HEK293 (cell line): ENCODE measurements at regions not wholly inside any gene's neighbourhood (a gene's known extent, or its start where the extent isn't known, plus 50 kb on each side); places are given as distances from the start of the nearest gene placed in this dataset.

Source experiments
- CTCF ChIA-PET: fragments of 350-600 bp; formaldehyde crosslinking; extraction: SDS; loops from one replicate; lab custom pipeline; 2021; ENCODE audit warnings: antibody characterized with exemption; lab: Yijun Ruan, JAX
- POLR2A ChIA-PET: fragments of 300-600 bp; formaldehyde crosslinking; extraction: SDS; loops from one replicate; lab custom pipeline; 2020; ENCODE audit warnings: antibody characterized with exemption, inconsistent platforms; lab: Yijun Ruan, JAX
- H3K27ac ChIP-seq: fragments of 200-500 bp; sonication (Bioruptor generic); 2 replicates; pipeline ENCODE4 v1.5.1; 2014; ENCODE audit warnings: low read depth, low read length, control low read depth, inconsistent platforms; ENCODE audit errors: extremely low read depth
- H3K36me3 ChIP-seq, 2 experiments: fragments of 200-500 bp in 1 of 2; sonication (Bioruptor generic) in 1 of 2; 1 replicate in 1 of 2; 2 replicates in 1 of 2; pipeline ENCODE4 v1.5.1; 2014 to 2017; ENCODE audit warnings: inconsistent platforms in 2 of 2, low read length in 2 of 2; ENCODE audit not compliant: control insufficient read depth in 2 of 2, insufficient read depth in 1 of 2
- H3K4me1 ChIP-seq: fragments of 200-500 bp; sonication (Bioruptor generic); 2 replicates; pipeline ENCODE4 v1.5.1; 2014; ENCODE audit warnings: mild to moderate bottlenecking, low read length, inconsistent platforms; ENCODE audit not compliant: control insufficient read depth, insufficient read depth
- H3K4me3 ChIP-seq: 2 replicates; pipeline ENCODE4 v1.5.1; 2011; ENCODE audit warnings: low read depth, mild to moderate bottlenecking, control low read depth, low read length, moderate library complexity
- H3K9me3 ChIP-seq: fragments of 200-500 bp; sonication (Bioruptor generic); 2 replicates; pipeline ENCODE4 v1.5.1; 2014; ENCODE audit warnings: low read depth, low read length, inconsistent platforms; ENCODE audit not compliant: control insufficient read depth, insufficient read depth
- AEBP2 ChIP-seq: fragments of 450-650 bp; formaldehyde crosslinking; IDR thresholded peaks from 2 replicates; pipeline ENCODE4 v1.5.1; 2016; ENCODE audit warnings: missing biosample characterization, missing genetic modification characterization, borderline replicate concordance
- GLI2 ChIP-seq: fragments of 450-650 bp; formaldehyde crosslinking; IDR thresholded peaks from 2 replicates; pipeline ENCODE4; 2017; ENCODE audit warnings: missing biosample characterization, missing genetic modification characterization, low read depth, borderline replicate concordance
- KLF10 ChIP-seq: fragments of 450-650 bp; IDR thresholded peaks from 2 replicates; pipeline ENCODE4 v1.5.1; 2018; ENCODE audit warnings: missing biosample characterization, mild to moderate bottlenecking, missing genetic modification characterization
- KLF16 ChIP-seq: fragments of 450-650 bp; formaldehyde crosslinking; IDR thresholded peaks from 2 replicates; pipeline ENCODE4 v1.5.1; 2017; ENCODE audit warnings: missing biosample characterization, missing genetic modification characterization
- ZNF184 ChIP-seq: fragments of 450-650 bp; IDR thresholded peaks from 2 replicates; pipeline ENCODE4 v1.5.1; 2018; ENCODE audit warnings: missing biosample characterization, mild to moderate bottlenecking, missing genetic modification characterization
- ZNF214 ChIP-seq: fragments of 450-650 bp; formaldehyde crosslinking; IDR thresholded peaks from 2 replicates; pipeline ENCODE4 v1.5.1; 2017; ENCODE audit warnings: missing biosample characterization, mild to moderate bottlenecking, missing genetic modification characterization, borderline replicate concordance
- ZNF449 ChIP-seq: fragments of 450-650 bp; formaldehyde crosslinking; IDR thresholded peaks from 2 replicates; pipeline ENCODE4 v1.5.1; 2017; ENCODE audit warnings: missing biosample characterization, mild to moderate bottlenecking, missing genetic modification characterization, moderate library complexity
- ZNF518A ChIP-seq: fragments of 450-650 bp; formaldehyde crosslinking; conservative IDR thresholded peaks from 2 replicates; pipeline ENCODE4 v1.5.1; 2016; ENCODE audit warnings: low read depth, missing biosample characterization, missing genetic modification characterization
- ZNF561 ChIP-seq: fragments of 450-650 bp; IDR thresholded peaks from 2 replicates; pipeline ENCODE4 v1.5.1; 2018; ENCODE audit warnings: missing biosample characterization, missing genetic modification characterization, borderline replicate concordance

- no peaks in the 10 kb centered on the region for H3K36me3 ChIP-seq
- ChIA-PET CTCF (interaction anchor here (3.0 kb wide), 1 partner anchor 19 kb away, joined by 16 read pairs; no protein-coding TSS in a partner anchor), POLR2A (no interaction called here)
- no peaks in the 10 kb centered on the region for H3K9me3 ChIP-seq
- no peak overlapping the region for H3K27ac ChIP-seq
- H3K4me1 ChIP-seq, result no peaks in the 10 kb centered on the region
- H3K4me3 ChIP-seq, result no peak overlapping the region
- TF ChIP-seq ZNF184 (tag by site-specific recombination) (no peak), AEBP2 (tag by site-specific recombination) (no peak), ZNF518A (tag by site-specific recombination) (no peak), ZNF561 (tag by site-specific recombination) (no peak)
- TF ChIP-seq, all 188 proteins: peak for 0
These were observed 317.5 kb upstream of the IGF1R start for GRCh38 chr15:98330692-98331435.

- ChIA-PET CTCF (interaction anchor here (3.0 kb wide), 1 partner anchor 20 kb away, joined by 16 read pairs; no protein-coding TSS in a partner anchor), POLR2A (no interaction called here)
- TF ChIP-seq ZNF449 (tag by site-specific recombination), result no peak
- no peak for TF ChIP-seq ZNF214 (tag by site-specific recombination)
- TF ChIP-seq KLF16, result no peak
- no peak for TF ChIP-seq GLI2 (tag by site-specific recombination)
- Histone ChIP-seq H3K9me3 (no peaks in the 10 kb centered on the region), H3K4me3 (no peak overlapping the region), H3K4me1 (no peaks in the 10 kb centered on the region), H3K36me3 (no peaks in the 10 kb centered on the region), H3K27ac (no peak overlapping the region)
These were observed 316.7 kb upstream of the IGF1R start for GRCh38 chr15:98331676-98332075.

- Histone ChIP-seq H3K4me3 (no peak overlapping the region), H3K27ac (no peak overlapping the region), H3K36me3 (no peaks in the 10 kb centered on the region), H3K4me1 (no peaks in the 10 kb centered on the region), H3K9me3 (no peaks in the 10 kb centered on the region)
- TF ChIP-seq KLF10 (tag by site-specific recombination), result no peak
- ChIA-PET POLR2A (interaction anchor here (0.6 kb wide), 1 partner anchor 11 kb away, joined by 5 read pairs; no protein-coding TSS in a partner anchor), CTCF (interaction anchor here (0.9 to 3.0 kb wide), 3 partner anchors 11 to 41 kb away, joined by 3 to 16 read pairs (median 4); no protein-coding TSS in a partner anchor)
These were observed 315.1 kb upstream of the IGF1R start for GRCh38 chr15:98333251-98333650.
